Fibroblast of lung (primary cell): ENCODE measurements at regions not wholly inside any gene's neighbourhood (a gene's known extent, or its start where the extent isn't known, plus 50 kb on each side); places are given as distances from the start of the nearest gene placed in this dataset.

ENCODE experiments used
- DNase-seq, 2 donors: peaks; one replicate each; pipeline versions ENCODE4 v3.0.0 to v3.0.0-alpha.2; 2010; ENCODE audit warnings: low read depth in 2 of 2
- H2AFZ ChIP-seq: 2 replicates; pipeline ENCODE4 v1.5.1; 2012; ENCODE audit warnings: low read length, control low read depth, inconsistent platforms
- H3K27ac ChIP-seq: 2 replicates; pipeline ENCODE4 v1.5.1; 2011; ENCODE audit warnings: low read length, control low read depth; ENCODE audit not compliant: insufficient read depth
- H3K27me3 ChIP-seq: 2 replicates; pipeline ENCODE4 v1.5.1; 2011; ENCODE audit warnings: mild to moderate bottlenecking, low read length; ENCODE audit not compliant: control insufficient read depth, insufficient read depth
- H3K36me3 ChIP-seq: 2 replicates; pipeline ENCODE4 v1.5.1; 2011; ENCODE audit warnings: low read length; ENCODE audit not compliant: control insufficient read depth, insufficient read depth
- H3K4me1 ChIP-seq: 2 replicates; pipeline ENCODE4 v1.5.1; 2011; ENCODE audit warnings: low read length; ENCODE audit not compliant: control insufficient read depth, insufficient read depth; ENCODE audit errors: extremely low read depth
- H3K4me2 ChIP-seq: 2 replicates; pipeline ENCODE4 v1.5.1; 2011; ENCODE audit warnings: low read length, control low read depth; ENCODE audit not compliant: insufficient read depth; ENCODE audit errors: extremely low read depth
- H3K4me3 ChIP-seq, 4 experiments: fragments of 200-600 bp in 1 of 4; sonication (generic) in 1 of 4; replicated peaks in 1 of 4; 2 replicates each; pipeline ENCODE4 v1.5.1; 2011 to 2016; ENCODE audit warnings: low read length in 4 of 4, low read depth in 3 of 4, mild to moderate bottlenecking in 3 of 4, control low read depth in 2 of 4, inconsistent platforms in 1 of 4, mixed read lengths in 1 of 4; ENCODE audit not compliant: insufficient read depth in 1 of 4; ENCODE audit errors: control extremely low read depth in 1 of 4
- H3K79me2 ChIP-seq: 2 replicates; pipeline ENCODE4 v1.5.1; 2012; ENCODE audit warnings: mild to moderate bottlenecking, low read length, inconsistent platforms; ENCODE audit not compliant: control insufficient read depth, insufficient read depth
- H3K9ac ChIP-seq: 2 replicates; pipeline ENCODE4 v1.5.1; 2011; ENCODE audit warnings: mild to moderate bottlenecking, low read length, control low read depth; ENCODE audit not compliant: insufficient read depth
- H3K9me3 ChIP-seq: 2 replicates; pipeline ENCODE4 v1.5.1; 2012; ENCODE audit warnings: low read depth, low read length; ENCODE audit not compliant: control insufficient read depth, insufficient read depth
- H4K20me1 ChIP-seq: 2 replicates; pipeline ENCODE4 v1.5.1; 2011; ENCODE audit warnings: low read length; ENCODE audit not compliant: control insufficient read depth, insufficient read depth; ENCODE audit errors: extremely low read depth
- EZH2 ChIP-seq: IDR thresholded peaks from 2 replicates; pipeline ENCODE4 v1.5.1; 2012; ENCODE audit warnings: low read length, control low read depth, mild to moderate bottlenecking; ENCODE audit errors: missing control alignments
- TF ChIP-seq, protein P1 (sequence below), 2 donors: IDR thresholded peaks in 1 of 2; conservative IDR thresholded peaks in 1 of 2; 1 replicate in 1 of 2; 2 replicates in 1 of 2; pipeline ENCODE4 v1.5.1; 2011 to 2012; ENCODE audit warnings: low read length in 2 of 2, control low read depth in 1 of 2, inconsistent platforms in 1 of 2, low read depth in 1 of 2, mild to moderate bottlenecking in 1 of 2

DNA sequence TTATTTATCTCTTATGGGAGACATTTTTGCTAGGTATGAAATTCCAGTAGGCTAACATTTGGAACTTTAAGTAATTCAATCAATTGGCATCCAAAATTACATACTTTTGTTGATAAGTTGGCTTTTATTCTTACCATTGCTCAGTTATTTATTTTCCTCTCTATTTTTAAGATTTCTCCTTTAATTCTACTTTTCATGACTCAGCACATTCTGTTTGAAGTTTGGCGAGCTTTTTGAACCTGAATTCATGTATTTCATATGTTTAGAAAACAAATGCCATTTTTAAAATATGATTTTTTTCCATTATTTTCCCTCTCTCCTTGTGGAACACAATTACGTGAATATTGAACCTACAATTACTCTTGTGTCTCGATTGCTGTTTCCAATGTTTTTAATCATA, 2896.3 kb upstream of the PCDH20 start:
- no peaks in the 10 kb centered on the region for H4K20me1 ChIP-seq
- no peak overlapping the region for H3K4me3 ChIP-seq
- no peaks in the 10 kb centered on the region for H3K79me2 ChIP-seq
- no peak overlapping the region for H3K9ac ChIP-seq
- H3K27me3 ChIP-seq = no peaks in the 10 kb centered on the region
- no peaks in the 10 kb centered on the region for H3K9me3 ChIP-seq
- no peak overlapping the region for H2AFZ ChIP-seq
- H3K4me2 ChIP-seq = no peak overlapping the region
- no peak overlapping the region for H3K27ac ChIP-seq
- no peak for DNase-seq
- no peaks in the 10 kb centered on the region for H3K4me1 ChIP-seq
- H3K36me3 ChIP-seq = no peaks in the 10 kb centered on the region
- no peak for TF ChIP-seq EZH2
- TF ChIP-seq, protein P1, sequence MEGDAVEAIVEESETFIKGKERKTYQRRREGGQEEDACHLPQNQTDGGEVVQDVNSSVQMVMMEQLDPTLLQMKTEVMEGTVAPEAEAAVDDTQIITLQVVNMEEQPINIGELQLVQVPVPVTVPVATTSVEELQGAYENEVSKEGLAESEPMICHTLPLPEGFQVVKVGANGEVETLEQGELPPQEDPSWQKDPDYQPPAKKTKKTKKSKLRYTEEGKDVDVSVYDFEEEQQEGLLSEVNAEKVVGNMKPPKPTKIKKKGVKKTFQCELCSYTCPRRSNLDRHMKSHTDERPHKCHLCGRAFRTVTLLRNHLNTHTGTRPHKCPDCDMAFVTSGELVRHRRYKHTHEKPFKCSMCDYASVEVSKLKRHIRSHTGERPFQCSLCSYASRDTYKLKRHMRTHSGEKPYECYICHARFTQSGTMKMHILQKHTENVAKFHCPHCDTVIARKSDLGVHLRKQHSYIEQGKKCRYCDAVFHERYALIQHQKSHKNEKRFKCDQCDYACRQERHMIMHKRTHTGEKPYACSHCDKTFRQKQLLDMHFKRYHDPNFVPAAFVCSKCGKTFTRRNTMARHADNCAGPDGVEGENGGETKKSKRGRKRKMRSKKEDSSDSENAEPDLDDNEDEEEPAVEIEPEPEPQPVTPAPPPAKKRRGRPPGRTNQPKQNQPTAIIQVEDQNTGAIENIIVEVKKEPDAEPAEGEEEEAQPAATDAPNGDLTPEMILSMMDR (conservative IDR thresholded peaks at IDR 0.05 in 1 of 2, IDR thresholded peaks at IDR 0.05 in 1 of 2; ENCODE audit: low read depth in 1 of 2, low read length in 2 of 2) = no peak

DNA sequence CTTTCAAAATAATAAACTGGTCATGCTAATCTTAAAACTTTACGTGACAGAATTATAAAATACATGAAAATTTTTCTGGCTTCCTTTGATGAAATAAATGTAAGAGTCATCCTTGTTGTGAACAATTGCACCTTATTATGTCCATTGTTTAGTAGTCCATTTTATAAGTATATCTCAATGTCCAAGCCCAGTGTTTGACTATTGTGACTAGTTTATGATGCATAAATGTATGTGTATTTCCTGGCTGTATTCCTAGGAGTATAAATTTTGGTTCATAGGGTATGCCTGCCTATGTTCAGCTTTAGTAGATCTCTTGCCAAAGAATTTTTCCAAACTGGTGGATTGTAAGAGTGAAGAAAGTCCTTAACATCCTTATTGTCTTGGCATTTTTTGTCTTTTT, 2895.5 kb upstream of the PCDH20 start:
- no peaks in the 10 kb centered on the region for H3K9me3 ChIP-seq
- TF ChIP-seq EZH2 = no peak
- TF ChIP-seq, protein P1 (conservative IDR thresholded peaks at IDR 0.05 in 1 of 2, IDR thresholded peaks at IDR 0.05 in 1 of 2; ENCODE audit: low read depth in 1 of 2, low read length in 2 of 2) = no peak
- H3K36me3 ChIP-seq = no peaks in the 10 kb centered on the region
- no peak overlapping the region for H3K9ac ChIP-seq
- H3K27ac ChIP-seq = no peak overlapping the region
- H3K4me3 ChIP-seq = no peak overlapping the region
- DNase-seq = no peak
- H3K4me1 ChIP-seq = no peaks in the 10 kb centered on the region
- H2AFZ ChIP-seq = no peak overlapping the region
- H3K27me3 ChIP-seq = no peaks in the 10 kb centered on the region
- H3K4me2 ChIP-seq = no peak overlapping the region
- H3K79me2 ChIP-seq = no peaks in the 10 kb centered on the region
- no peaks in the 10 kb centered on the region for H4K20me1 ChIP-seq

GRCh38 chr13:64305246-64305645, 2889.6 kb upstream of the PCDH20 start:
- H3K4me2 ChIP-seq = no peak overlapping the region
- H3K27ac ChIP-seq = no peak overlapping the region
- no peak overlapping the region for H2AFZ ChIP-seq
- H3K79me2 ChIP-seq = no peaks in the 10 kb centered on the region
- no peaks in the 10 kb centered on the region for H3K4me1 ChIP-seq
- no peak overlapping the region for H3K4me3 ChIP-seq
- H4K20me1 ChIP-seq = no peaks in the 10 kb centered on the region
- H3K27me3 ChIP-seq = no peaks in the 10 kb centered on the region
- no peaks in the 10 kb centered on the region for H3K36me3 ChIP-seq
- TF ChIP-seq, protein P1 (conservative IDR thresholded peaks at IDR 0.05 in 1 of 2, IDR thresholded peaks at IDR 0.05 in 1 of 2; ENCODE audit: low read depth in 1 of 2, low read length in 2 of 2) = no peak
- no peak for TF ChIP-seq EZH2
- peak; percentile 4 to 69 for DNase-seq
- no peaks in the 10 kb centered on the region for H3K9me3 ChIP-seq
- no peak overlapping the region for H3K9ac ChIP-seq
